ENCODE measurements at regions not wholly inside any gene's neighbourhood (a gene's known extent, or its start where the extent isn't known, plus 50 kb on each side); places are given as distances from the start of the nearest gene placed in this dataset.

DNA sequence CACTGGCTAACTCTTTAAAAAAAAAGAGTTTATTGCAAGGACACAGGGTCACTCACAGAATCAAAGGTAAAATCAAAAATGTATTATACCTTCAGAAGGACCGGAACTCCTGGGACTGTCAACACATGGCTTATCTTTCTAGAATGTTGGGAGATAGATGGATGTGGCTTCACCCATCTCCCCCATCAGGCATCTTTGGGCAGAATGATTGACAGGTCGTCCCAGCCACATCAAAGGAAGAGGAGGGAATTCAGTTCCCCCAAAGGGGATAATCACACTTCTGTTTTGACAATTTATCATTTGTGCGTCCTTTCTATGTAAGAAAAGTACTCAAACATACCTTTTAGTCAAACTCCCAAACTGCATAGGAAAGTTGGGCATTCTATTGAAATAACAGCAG is 228.6 kb upstream of the CDH5 start:
- Histone ChIP-seq H3K4me3 (ENCODE audit: low read depth, low read length, poor library complexity, severe bottlenecking) (no peak overlapping the region), H3K79me2 (ENCODE audit: insufficient read depth, low read depth, low read length) (no peaks in the 10 kb centered on the region), H3K9me3 (ENCODE audit: low read length) (no peaks in the 10 kb centered on the region), H3K4me1 (ENCODE audit: insufficient read depth, low read length, poor library complexity, severe bottlenecking) (no peaks in the 10 kb centered on the region), H2AFZ (ENCODE audit: low read length) (no peak overlapping the region), H3K9me2 (ENCODE audit: insufficient read depth, low read length) (no peaks in the 10 kb centered on the region), H3K36me3 (ENCODE audit: insufficient read depth, low read length) (no peaks in the 10 kb centered on the region), H3K4me2 (ENCODE audit: low read length) (no peak overlapping the region), H4K20me1 (ENCODE audit: insufficient read depth, low read length) (no peaks in the 10 kb centered on the region), H3K27ac (ENCODE audit: low read depth, low read length, poor library complexity, severe bottlenecking) (no peak overlapping the region)
- no peak for TF ChIP-seq CTCF (conservative IDR thresholded peaks at IDR 0.05; ENCODE audit: low read length)
- TF ChIP-seq EZH2phosphoT487 (IDR thresholded peaks at IDR 0.05; ENCODE audit: borderline replicate concordance, low read depth, low read length) = no peak
- BruUV-seq (replicated peaks) = no TSS peak
- CTCF ChIA-PET (ENCODE audit: unreplicated experiment) = no interaction called here
- intact Hi-C loops (cut with micrococcal nuclease; ENCODE audit: unreplicated experiment) = no loop called here
- POLR2A ChIA-PET = no interaction called here
- no peak for DNase-seq (ENCODE audit: low spot score)

DNA sequence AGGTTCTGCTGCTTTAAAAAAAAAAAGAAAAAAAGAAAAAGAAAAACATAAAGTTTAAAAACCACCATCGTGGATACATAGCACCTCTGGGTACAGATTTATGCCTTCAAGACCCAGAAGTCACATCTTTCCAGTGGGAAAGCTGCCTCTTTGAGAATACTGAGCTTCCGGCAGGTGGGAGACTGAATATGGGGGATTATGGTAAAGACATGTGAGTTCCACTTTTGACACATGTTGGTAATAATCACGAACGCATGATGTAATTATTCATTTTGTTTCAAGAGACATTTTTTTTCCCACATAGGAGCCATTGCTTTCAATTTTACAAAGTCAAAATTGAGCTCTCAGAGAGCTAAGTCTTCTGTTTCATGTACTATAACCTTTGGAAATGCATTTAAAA is 229.7 kb upstream of the CDH5 start:
- no peaks in the 10 kb centered on the region for H3K4me1 ChIP-seq (ENCODE audit: insufficient read depth, low read length, poor library complexity, severe bottlenecking)
- no peaks in the 10 kb centered on the region for H4K20me1 ChIP-seq (ENCODE audit: insufficient read depth, low read length)
- BruUV-seq (replicated peaks) = no TSS peak
- no peaks in the 10 kb centered on the region for H3K79me2 ChIP-seq (ENCODE audit: insufficient read depth, low read depth, low read length)
- no peak overlapping the region for H3K4me3 ChIP-seq (ENCODE audit: low read depth, low read length, poor library complexity, severe bottlenecking)
- CTCF ChIA-PET (ENCODE audit: unreplicated experiment) = no interaction called here
- no peak overlapping the region for H2AFZ ChIP-seq (ENCODE audit: low read length)
- H3K9me2 ChIP-seq (ENCODE audit: insufficient read depth, low read length) = no peaks in the 10 kb centered on the region
- no peaks in the 10 kb centered on the region for H3K9me3 ChIP-seq (ENCODE audit: low read length)
- DNase-seq (ENCODE audit: low spot score) = no peak
- no peak overlapping the region for H3K27ac ChIP-seq (ENCODE audit: low read depth, low read length, poor library complexity, severe bottlenecking)
- TF ChIP-seq CTCF (conservative IDR thresholded peaks at IDR 0.05; ENCODE audit: low read length) = no peak
- intact Hi-C loops (cut with micrococcal nuclease; ENCODE audit: unreplicated experiment) = no loop called here
- no peak overlapping the region for H3K4me2 ChIP-seq (ENCODE audit: low read length)
- POLR2A ChIA-PET = no interaction called here
- no peaks in the 10 kb centered on the region for H3K36me3 ChIP-seq (ENCODE audit: insufficient read depth, low read length)

- no peak overlapping the region for H2AFZ ChIP-seq (ENCODE audit: low read length)
- H3K4me3 ChIP-seq (ENCODE audit: low read depth, low read length, poor library complexity, severe bottlenecking) = no peak overlapping the region
- no peaks in the 10 kb centered on the region for H3K9me3 ChIP-seq (ENCODE audit: low read length)
- H3K9me2 ChIP-seq (ENCODE audit: insufficient read depth, low read length) = no peaks in the 10 kb centered on the region
- H3K79me2 ChIP-seq (ENCODE audit: insufficient read depth, low read depth, low read length) = no peaks in the 10 kb centered on the region
- no TSS peak for BruUV-seq (replicated peaks)
- CTCF ChIA-PET (ENCODE audit: unreplicated experiment) = no interaction called here
- no peak overlapping the region for H3K27ac ChIP-seq (ENCODE audit: low read depth, low read length, poor library complexity, severe bottlenecking)
- POLR2A ChIA-PET = no interaction called here
- no peaks in the 10 kb centered on the region for H4K20me1 ChIP-seq (ENCODE audit: insufficient read depth, low read length)
- no peak for DNase-seq (ENCODE audit: low spot score)
- no peaks in the 10 kb centered on the region for H3K36me3 ChIP-seq (ENCODE audit: insufficient read depth, low read length)
- no peak for TF ChIP-seq CTCF (conservative IDR thresholded peaks at IDR 0.05; ENCODE audit: low read length)
- no peak for TF ChIP-seq EZH2phosphoT487 (IDR thresholded peaks at IDR 0.05; ENCODE audit: borderline replicate concordance, low read depth, low read length)
- H3K4me2 ChIP-seq (ENCODE audit: low read length) = no peak overlapping the region
- intact Hi-C loops (cut with micrococcal nuclease; ENCODE audit: unreplicated experiment) = no loop called here
- no peaks in the 10 kb centered on the region for H3K4me1 ChIP-seq (ENCODE audit: insufficient read depth, low read length, poor library complexity, severe bottlenecking)
Measured at GRCh38 chr16:66135838-66136237, 230.7 kb upstream of the CDH5 start.
